Left colon (tissue), 2 donors: ENCODE measurements at regions not wholly inside any gene's neighbourhood (a gene's known extent, or its start where the extent isn't known, plus 50 kb on each side); places are given as distances from the start of the nearest gene placed in this dataset.

Experiments
- ATAC-seq: fragments of 200-7000 bp; cut with Tn5 transposase; one replicate; pipeline ENCODE4 v1.9.1; 2020; ENCODE audit warnings: mild to moderate bottlenecking, moderate library complexity
- DNase-seq, 2 donors: peaks; one replicate each; pipeline ENCODE4 v3.0.0-alpha.2; 2020
- intact Hi-C, 2 donors: fragments of 100-400 bp; cut with DNase I in 1 of 2; cut with micrococcal nuclease in 1 of 2; formaldehyde crosslinking; loops; one replicate each; pipeline versions ENCODE4 v1.11.2 to v1.14.0; 2022; cut with DNase I, micrococcal nuclease
- donor health status: DM: no; HTN: no; CAD: no.
- donor health status: DM: yes; HTN: yes; CAD: no.

- peak; percentile 69 for ATAC-seq
Observed at GRCh38 chr4:128393101-128393704, 105.6 kb upstream of the PGRMC2 start.

GRCh38 chr4:128390475-128390996 is 102.9 kb upstream of the PGRMC2 start:
- ATAC-seq (no peak), DNase-seq (no peak)
- intact Hi-C loops = no loop called here

More at GRCh38 chr4:128393101-128393704, 105.6 kb upstream of the PGRMC2 start:
- no peak for DNase-seq
- intact Hi-C loops = no loop called here

- ATAC-seq (no peak), DNase-seq (no peak)
- intact Hi-C loops = loop anchor here in 1 of 2 donors (5.0 kb wide), 1 partner anchor 274 kb away; no protein-coding TSS in a partner anchor
Observed at GRCh38 chr4:128388796-128389195, 101.2 kb upstream of the PGRMC2 start.

DNA sequence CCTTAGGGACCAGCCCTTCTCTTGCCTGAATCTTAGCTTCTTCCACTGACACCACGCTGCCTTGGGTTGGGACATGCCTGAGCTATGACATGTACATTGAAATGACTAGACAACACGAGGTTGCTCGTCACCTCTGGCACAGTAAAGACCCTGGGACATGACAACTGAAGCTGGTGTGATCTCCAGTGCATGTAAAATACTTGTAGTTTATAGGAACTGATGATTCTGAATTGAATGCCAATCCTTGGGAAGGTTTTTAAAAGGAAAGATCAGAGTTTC is 100.7 kb upstream of the PGRMC2 start:
- ATAC-seq = no peak
- DNase-seq = no peak
- intact Hi-C loops = loop anchor here in 1 of 2 donors (5.0 kb wide), 1 partner anchor 274 kb away; no protein-coding TSS in a partner anchor

DNA sequence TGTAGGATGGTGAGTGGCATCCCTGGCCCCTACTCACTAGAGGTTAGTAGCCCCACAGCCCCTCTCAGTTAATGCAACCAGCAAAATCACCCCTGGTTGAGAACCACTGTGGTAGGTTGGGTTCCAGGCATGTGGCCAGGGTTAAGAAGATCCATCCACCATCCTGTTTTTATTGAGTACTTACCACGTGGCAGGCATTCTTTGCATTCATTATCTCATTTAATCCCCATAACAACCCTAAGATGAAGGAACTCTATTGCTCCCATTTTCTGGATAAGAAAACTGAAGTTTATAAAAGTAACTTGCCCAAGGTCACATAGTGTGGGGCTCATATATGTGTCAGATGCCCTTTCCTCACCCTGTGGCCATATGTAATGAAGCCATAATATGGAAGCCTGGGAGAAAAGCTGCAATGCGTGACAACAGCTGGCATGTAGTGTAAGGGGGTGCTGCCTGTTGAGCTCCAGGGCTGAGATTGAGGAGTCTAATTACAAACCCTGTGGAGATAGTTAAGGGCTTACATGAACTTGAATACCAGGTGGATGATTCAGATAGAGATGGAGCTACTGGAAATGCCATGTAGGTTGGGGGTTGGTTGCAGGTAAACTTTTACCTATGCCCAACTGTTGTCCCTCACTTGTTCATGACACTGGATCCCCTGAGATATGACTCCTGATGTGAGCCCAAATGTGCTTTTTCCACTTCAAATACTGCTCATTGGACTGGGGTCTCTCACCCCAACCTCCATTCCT is 100.2 kb upstream of the PGRMC2 start:
- intact Hi-C loops = loop anchor here in 1 of 2 donors (5.0 kb wide), 1 partner anchor 275 kb away; no protein-coding TSS in a partner anchor
- no peak for ATAC-seq
- DNase-seq = no peak

DNA sequence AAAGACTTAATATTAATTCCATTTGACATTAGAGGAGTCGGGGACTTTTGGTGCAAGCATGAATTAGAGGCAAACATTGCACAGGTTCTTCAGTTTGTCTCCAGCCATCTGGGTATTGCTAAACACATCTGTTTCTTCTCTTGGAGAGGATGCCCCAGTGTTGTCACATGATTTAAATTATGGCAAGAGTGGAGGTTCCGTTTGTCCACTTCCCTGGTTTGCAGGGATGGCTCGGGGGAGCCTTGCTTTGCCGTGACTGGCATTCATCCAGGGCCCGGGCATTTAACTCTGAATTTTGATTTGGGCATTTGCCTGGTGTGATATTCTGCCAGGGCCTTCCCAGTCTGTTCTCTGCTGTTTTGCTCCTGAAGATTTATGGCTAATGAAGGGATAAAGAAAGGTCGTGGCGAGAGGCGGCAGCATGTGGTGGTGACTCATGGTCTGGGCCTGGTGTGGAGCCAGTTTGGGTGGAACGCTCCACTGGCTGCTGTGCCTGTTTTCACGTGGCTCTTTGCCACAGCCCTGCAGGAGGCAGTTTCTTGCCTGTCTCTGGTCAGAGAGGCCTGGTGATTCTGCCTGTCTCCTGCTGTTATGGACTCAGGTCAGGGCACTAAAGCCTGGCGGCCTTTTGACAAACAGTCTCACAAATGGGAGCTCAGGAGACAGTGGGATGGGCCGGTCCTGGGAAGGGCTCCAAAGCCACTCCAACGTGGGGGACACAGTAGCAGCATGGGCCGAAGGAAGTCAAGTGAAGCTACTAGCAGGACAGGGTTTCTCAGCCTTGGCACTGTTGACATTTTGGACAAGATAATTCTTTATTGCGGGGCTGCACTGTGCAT is 99.4 kb upstream of the PGRMC2 start:
- DNase-seq (peak; percentile 59 to 85), ATAC-seq (peak; percentile 84)
- intact Hi-C loops = loop anchor here in 1 of 2 donors (5.0 kb wide), 1 partner anchor 275 kb away; no protein-coding TSS in a partner anchor

GRCh38 chr4:128385683-128386304 is 98.2 kb upstream of the PGRMC2 start:
- DNase-seq (no peak), ATAC-seq (no peak)
- intact Hi-C loops = loop anchor here in 1 of 2 donors (5.0 kb wide), 1 partner anchor 277 kb away; no protein-coding TSS in a partner anchor

DNA sequence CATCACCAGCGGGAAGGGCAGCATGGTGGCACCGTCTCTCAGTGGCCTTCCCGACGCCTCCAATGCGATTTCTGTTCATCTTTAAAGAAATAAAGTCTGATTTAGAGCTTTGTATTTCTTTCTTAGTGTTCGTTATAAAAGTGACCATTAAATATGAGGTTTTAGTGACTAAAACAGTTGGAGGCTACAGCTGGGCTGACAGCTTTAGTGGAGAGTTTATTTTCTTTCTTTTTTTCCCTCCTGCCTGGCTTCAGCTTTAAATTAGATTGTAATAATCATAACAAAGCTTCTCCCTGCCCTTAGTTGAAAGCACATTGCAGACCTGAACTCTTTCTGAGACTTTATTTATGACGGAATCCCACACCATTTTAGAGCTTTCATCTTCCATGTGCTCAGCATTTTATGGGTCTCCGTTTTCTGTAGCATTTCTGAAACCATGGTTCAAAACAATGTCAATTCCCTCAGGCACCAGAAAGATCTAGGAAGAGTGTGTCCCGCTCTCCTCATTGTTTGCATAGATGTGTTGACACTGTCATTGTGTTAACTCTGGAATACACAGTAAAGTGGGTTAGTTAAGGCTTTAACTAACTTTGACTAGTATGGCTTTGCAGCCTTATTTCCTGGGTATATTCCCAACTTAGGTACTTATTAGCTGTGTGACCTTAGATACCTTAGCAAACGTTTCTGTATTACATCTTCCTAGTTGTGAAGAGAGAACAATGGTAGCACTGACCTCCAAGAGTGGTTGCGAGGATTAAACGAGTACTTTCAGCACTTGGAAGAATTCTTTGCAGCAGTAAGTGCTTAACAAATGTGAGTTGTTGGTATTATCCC is 97.4 kb upstream of the PGRMC2 start:
- intact Hi-C loops = loop anchor here in 1 of 2 donors (5.0 kb wide), 1 partner anchor 277 kb away; no protein-coding TSS in a partner anchor
- DNase-seq (no peak), ATAC-seq (no peak)

- intact Hi-C loops = no loop called here
- ATAC-seq (no peak), DNase-seq (no peak)
Observed at GRCh38 chr4:128384091-128384520, 96.5 kb upstream of the PGRMC2 start.

GRCh38 chr4:128381748-128382559 is 94.3 kb upstream of the PGRMC2 start:
- ATAC-seq (peak; percentile 70), DNase-seq (no peak)
- intact Hi-C loops = no loop called here

DNA sequence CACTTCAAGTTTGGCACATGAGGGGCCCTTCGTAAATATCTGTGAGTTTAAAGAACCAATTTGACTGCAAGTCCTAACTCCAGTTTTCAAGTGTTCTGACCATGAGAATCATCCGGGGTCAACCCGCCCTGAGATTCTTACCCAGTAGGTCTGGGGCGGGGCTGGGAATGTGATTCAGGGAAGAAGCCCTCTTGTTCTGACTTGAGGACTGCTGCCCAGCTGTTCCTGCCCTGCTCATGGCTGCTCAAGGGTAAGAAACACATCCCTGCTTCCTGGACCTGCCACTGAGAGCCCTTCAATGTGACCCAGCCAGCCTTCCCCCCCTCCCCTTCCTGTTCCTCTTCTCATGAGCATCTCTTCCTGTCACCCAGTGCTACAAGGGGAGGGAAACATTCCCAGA is 92.7 kb upstream of the PGRMC2 start:
- no peak for ATAC-seq
- intact Hi-C loops = no loop called here
- DNase-seq = no peak

- ATAC-seq = peak; percentile 57
- intact Hi-C loops = no loop called here
- DNase-seq = peak in 1 of 2 donors; percentile 30
Observed at GRCh38 chr4:128379860-128380259, 92.2 kb upstream of the PGRMC2 start.

DNA sequence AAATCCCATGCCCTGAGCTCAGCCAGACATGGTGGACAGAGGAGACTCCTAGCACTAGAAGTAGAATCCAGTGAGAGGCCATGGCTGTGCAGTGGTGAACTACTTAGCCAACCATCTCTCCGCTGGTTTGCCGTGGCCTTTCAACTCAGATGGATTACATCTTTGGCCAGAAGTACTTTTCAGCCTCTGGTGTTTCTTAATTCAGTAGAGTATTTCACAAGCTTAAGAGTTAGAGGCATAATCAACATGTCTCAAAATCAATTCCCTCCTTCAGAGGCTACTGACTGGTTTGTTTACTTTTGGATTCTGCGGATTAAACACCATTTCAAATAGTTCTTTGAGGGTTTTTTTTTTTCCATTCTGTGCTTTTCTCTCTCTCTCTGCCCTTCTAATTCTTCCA is 91.1 kb upstream of the PGRMC2 start:
- DNase-seq (no peak), ATAC-seq (no peak)
- intact Hi-C loops = no loop called here

GRCh38 chr4:128376958-128377357 is 89.3 kb upstream of the PGRMC2 start:
- DNase-seq = no peak
- intact Hi-C loops = no loop called here
- ATAC-seq = no peak

GRCh38 chr4:128376303-128376702 is 88.7 kb upstream of the PGRMC2 start:
- ATAC-seq (no peak), DNase-seq (no peak)
- intact Hi-C loops = no loop called here

DNA sequence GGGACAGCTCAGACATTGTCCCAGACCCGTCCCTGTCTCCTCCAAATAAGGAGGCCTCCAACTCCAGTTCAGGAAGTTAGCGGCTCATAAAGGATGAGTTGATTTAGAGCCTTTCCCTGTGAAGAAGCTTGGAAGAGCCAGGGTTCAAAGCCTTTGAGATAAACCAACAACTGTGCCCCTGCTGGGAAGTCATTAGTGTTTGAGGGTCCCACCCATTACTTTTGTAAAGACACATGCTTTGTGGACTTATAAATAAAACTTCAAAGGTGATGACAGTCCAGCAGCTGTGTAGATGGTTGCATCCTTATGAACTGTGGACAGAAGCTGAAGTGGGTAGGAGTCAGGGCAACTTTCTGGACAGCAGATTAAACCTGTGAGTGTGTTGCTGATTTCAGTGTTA is 86.0 kb upstream of the PGRMC2 start:
- DNase-seq (no peak), ATAC-seq (no peak)
- intact Hi-C loops = no loop called here

DNA sequence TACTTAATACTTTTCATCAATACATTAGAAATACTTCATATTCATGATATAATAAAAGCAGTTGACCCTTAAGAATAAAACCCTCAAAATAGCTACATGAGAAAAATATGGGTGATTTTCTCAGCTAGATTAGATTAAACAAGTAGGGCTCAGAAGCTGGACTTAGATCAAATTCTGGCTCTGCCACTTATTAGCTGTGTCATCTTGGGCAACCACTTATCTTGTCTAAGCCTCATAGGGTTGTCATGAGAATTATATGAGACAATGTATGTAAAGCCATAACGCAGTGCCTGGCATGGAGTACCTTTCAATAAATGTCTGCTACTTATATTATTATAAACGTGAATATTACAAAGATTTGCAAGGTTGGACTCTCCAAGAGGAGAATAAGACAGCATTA is 84.3 kb upstream of the PGRMC2 start:
- DNase-seq (no peak), ATAC-seq (no peak)
- intact Hi-C loops = no loop called here
